ENCODE measurements at regions not wholly inside any gene's neighbourhood (a gene's known extent, or its start where the extent isn't known, plus 50 kb on each side); places are given as distances from the start of the nearest gene placed in this dataset.
A peak's percentile ranks its signal among the peaks of the same experiment; 100 is the strongest.
"Not testable (repeated sequence)": the region's sequence is repeated elsewhere in the genome, so short reads cannot be mapped to it uniquely, and the experiment has no call there.

GRCh38 chr1:157371826-157372225 lies 180.5 kb downstream of the FCRL5 start:
- DNase-seq: no peak
- H3K27me3 Mint-ChIP-seq (ENCODE audit: low read depth): peaks cover 9% of the 10 kb centered on the region
- H3K36me3 Mint-ChIP-seq (ENCODE audit: insufficient read depth in 2 of 2): no peaks in the 10 kb centered on the region
- H3K27ac Mint-ChIP-seq: no peak overlapping the region
- no peaks in the 10 kb centered on the region for H3K4me1 Mint-ChIP-seq (ENCODE audit: low read depth)
- ATAC-seq (replicated peaks in 1 of 2): no peak
- H3K4me3 Mint-ChIP-seq: no peak overlapping the region
- no peaks in the 10 kb centered on the region for H3K9me3 Mint-ChIP-seq

GRCh38 chr1:157371221-157371620 lies 181.1 kb downstream of the FCRL5 start:
- H3K4me1 Mint-ChIP-seq (ENCODE audit: low read depth): no peaks in the 10 kb centered on the region
- DNase-seq (no peak), ATAC-seq (replicated peaks in 1 of 2) (no peak)

GRCh38 chr1:157370698-157371097 lies 181.6 kb downstream of the FCRL5 start:
- Mint-ChIP-seq H3K9me3 (no peaks in the 10 kb centered on the region), H3K27me3 (ENCODE audit: low read depth) (no peaks in the 10 kb centered on the region), H3K4me3 (no peak overlapping the region), H3K4me1 (ENCODE audit: low read depth) (no peaks in the 10 kb centered on the region), H3K36me3 (ENCODE audit: insufficient read depth in 2 of 2) (no peaks in the 10 kb centered on the region), H3K27ac (no peak overlapping the region)
- ATAC-seq (replicated peaks in 1 of 2) (no peak), DNase-seq (no peak)

More at GRCh38 chr1:157371221-157371620, 181.1 kb downstream of the FCRL5 start:
- no peaks in the 10 kb centered on the region for H3K36me3 Mint-ChIP-seq (ENCODE audit: insufficient read depth in 2 of 2)
- H3K4me3 Mint-ChIP-seq: no peak overlapping the region
- no peaks in the 10 kb centered on the region for H3K9me3 Mint-ChIP-seq
- H3K27ac Mint-ChIP-seq: no peak overlapping the region
- peaks cover 3% of the 10 kb centered on the region for H3K27me3 Mint-ChIP-seq (ENCODE audit: low read depth)

GRCh38 chr1:157369808-157370521 lies 182.3 kb downstream of the FCRL5 start:
- Mint-ChIP-seq H3K9me3 (no peaks in the 10 kb centered on the region), H3K36me3 (ENCODE audit: insufficient read depth in 2 of 2) (no peaks in the 10 kb centered on the region), H3K4me1 (ENCODE audit: low read depth) (no peaks in the 10 kb centered on the region), H3K27ac (no peak overlapping the region), H3K4me3 (no peak overlapping the region), H3K27me3 (ENCODE audit: low read depth) (no peaks in the 10 kb centered on the region)
- DNase-seq (peak; percentile 40 to 52), ATAC-seq (replicated peaks in 1 of 2) (peak; percentile 57 to 62)

GRCh38 chr1:157368941-157369340 lies 183.4 kb downstream of the FCRL5 start:
- ATAC-seq (replicated peaks in 1 of 2); H3K27me3 Mint-ChIP-seq (ENCODE audit: low read depth); DNase-seq; H3K27ac Mint-ChIP-seq; H3K4me3 Mint-ChIP-seq; H3K9me3 Mint-ChIP-seq; H3K4me1 Mint-ChIP-seq (ENCODE audit: low read depth); H3K36me3 Mint-ChIP-seq (ENCODE audit: insufficient read depth in 2 of 2): not testable (repeated sequence)

- no peak overlapping the region for H3K4me3 Mint-ChIP-seq
- H3K27me3 Mint-ChIP-seq (ENCODE audit: low read depth): no peaks in the 10 kb centered on the region
- H3K27ac Mint-ChIP-seq: no peak overlapping the region
- no peak for ATAC-seq (replicated peaks in 1 of 2)
- no peaks in the 10 kb centered on the region for H3K36me3 Mint-ChIP-seq (ENCODE audit: insufficient read depth in 2 of 2)
- no peaks in the 10 kb centered on the region for H3K9me3 Mint-ChIP-seq
- no peak for DNase-seq
- no peaks in the 10 kb centered on the region for H3K4me1 Mint-ChIP-seq (ENCODE audit: low read depth)
Observed at GRCh38 chr1:157368363-157368762, 184.0 kb downstream of the FCRL5 start.

- no peaks in the 10 kb centered on the region for H3K9me3 Mint-ChIP-seq
- no peak overlapping the region for H3K4me3 Mint-ChIP-seq
- H3K4me1 Mint-ChIP-seq (ENCODE audit: low read depth): no peaks in the 10 kb centered on the region
- H3K27ac Mint-ChIP-seq: no peak overlapping the region
- no peaks in the 10 kb centered on the region for H3K36me3 Mint-ChIP-seq (ENCODE audit: insufficient read depth in 2 of 2)
- ATAC-seq (replicated peaks in 1 of 2) (no peak), DNase-seq (no peak)
- H3K27me3 Mint-ChIP-seq (ENCODE audit: low read depth): no peaks in the 10 kb centered on the region
Observed at GRCh38 chr1:157367870-157368269, 184.4 kb downstream of the FCRL5 start.

GRCh38 chr1:157367091-157367739 lies 185.1 kb downstream of the FCRL5 start:
- no peak overlapping the region for H3K27ac Mint-ChIP-seq
- DNase-seq (no peak), ATAC-seq (replicated peaks in 1 of 2) (no peak)
- no peaks in the 10 kb centered on the region for H3K9me3 Mint-ChIP-seq
- no peaks in the 10 kb centered on the region for H3K4me1 Mint-ChIP-seq (ENCODE audit: low read depth)
- H3K4me3 Mint-ChIP-seq: no peak overlapping the region
- no peaks in the 10 kb centered on the region for H3K36me3 Mint-ChIP-seq (ENCODE audit: insufficient read depth in 2 of 2)
- H3K27me3 Mint-ChIP-seq (ENCODE audit: low read depth): no peaks in the 10 kb centered on the region

GRCh38 chr1:157364612-157365011 lies 187.7 kb downstream of the FCRL5 start:
- Mint-ChIP-seq H3K27ac (no peak overlapping the region), H3K4me1 (ENCODE audit: low read depth) (no peaks in the 10 kb centered on the region), H3K9me3 (no peaks in the 10 kb centered on the region), H3K4me3 (no peak overlapping the region), H3K27me3 (ENCODE audit: low read depth) (no peaks in the 10 kb centered on the region), H3K36me3 (ENCODE audit: insufficient read depth in 2 of 2) (no peaks in the 10 kb centered on the region)
- DNase-seq (no peak), ATAC-seq (replicated peaks in 1 of 2) (no peak)

- H3K4me3 Mint-ChIP-seq: no peak overlapping the region
- no peaks in the 10 kb centered on the region for H3K4me1 Mint-ChIP-seq (ENCODE audit: low read depth)
- DNase-seq: peak in 1 of 2 donors; percentile 8
- H3K27me3 Mint-ChIP-seq (ENCODE audit: low read depth): no peaks in the 10 kb centered on the region
- no peak for ATAC-seq (replicated peaks in 1 of 2)
- H3K9me3 Mint-ChIP-seq: no peaks in the 10 kb centered on the region
- no peak overlapping the region for H3K27ac Mint-ChIP-seq
- no peaks in the 10 kb centered on the region for H3K36me3 Mint-ChIP-seq (ENCODE audit: insufficient read depth in 2 of 2)
Observed at GRCh38 chr1:157363660-157364140, 188.6 kb downstream of the FCRL5 start.

GRCh38 chr1:157360023-157360390 lies 192.3 kb downstream of the FCRL5 start:
- no peaks in the 10 kb centered on the region for H3K4me1 Mint-ChIP-seq (ENCODE audit: low read depth)
- H3K27ac Mint-ChIP-seq: no peak overlapping the region
- H3K36me3 Mint-ChIP-seq (ENCODE audit: insufficient read depth in 2 of 2): no peaks in the 10 kb centered on the region
- H3K9me3 Mint-ChIP-seq: no peaks in the 10 kb centered on the region
- no peaks in the 10 kb centered on the region for H3K27me3 Mint-ChIP-seq (ENCODE audit: low read depth)
- DNase-seq (no peak), ATAC-seq (replicated peaks in 1 of 2) (no peak)
- no peak overlapping the region for H3K4me3 Mint-ChIP-seq

- no peak overlapping the region for H3K4me3 Mint-ChIP-seq
- no peak overlapping the region for H3K27ac Mint-ChIP-seq
- H3K27me3 Mint-ChIP-seq (ENCODE audit: low read depth): no peaks in the 10 kb centered on the region
- no peaks in the 10 kb centered on the region for H3K9me3 Mint-ChIP-seq
- H3K36me3 Mint-ChIP-seq (ENCODE audit: insufficient read depth in 2 of 2): no peaks in the 10 kb centered on the region
- no peak for DNase-seq
- H3K4me1 Mint-ChIP-seq (ENCODE audit: low read depth): no peaks in the 10 kb centered on the region
- ATAC-seq (replicated peaks in 1 of 2): no peak
Observed at GRCh38 chr1:157359314-157360022, 192.8 kb downstream of the FCRL5 start.

GRCh38 chr1:157357111-157357510 lies 195.2 kb downstream of the FCRL5 start:
- no peaks in the 10 kb centered on the region for H3K36me3 Mint-ChIP-seq (ENCODE audit: insufficient read depth in 2 of 2)
- H3K4me3 Mint-ChIP-seq: no peak overlapping the region
- ATAC-seq (replicated peaks in 1 of 2) (no peak), DNase-seq (no peak)
- H3K27me3 Mint-ChIP-seq (ENCODE audit: low read depth): no peaks in the 10 kb centered on the region
- H3K4me1 Mint-ChIP-seq (ENCODE audit: low read depth): no peaks in the 10 kb centered on the region
- H3K27ac Mint-ChIP-seq: no peak overlapping the region
- H3K9me3 Mint-ChIP-seq: no peaks in the 10 kb centered on the region
